SK-N-SH (cell line): ENCODE measurements at regions not wholly inside any gene's neighbourhood (a gene's known extent, or its start where the extent isn't known, plus 50 kb on each side); places are given as distances from the start of the nearest gene placed in this dataset.

ENCODE experiments used
- CTCF ChIA-PET: fragments of 300-600, 350-600 bp; formaldehyde crosslinking; extraction: SDS; loops from one replicate; lab custom pipeline; 2021; lab: Yijun Ruan, JAX
- POLR2A ChIA-PET: fragments of 350-600 bp; sonication (Branson Sonifier 250); formaldehyde crosslinking; extraction: SDS; loops from one replicate; lab custom pipeline; 2020; ENCODE audit warnings: antibody characterized with exemption, inconsistent platforms; lab: Yijun Ruan, JAX
- DNase-seq: peaks from one replicate; pipeline ENCODE4 v3.0.0; 2012
- H2AFZ ChIP-seq: fragments of 200-600 bp; sonication (generic); 2 replicates; pipeline ENCODE4 v1.8.1; 2016; ENCODE audit warnings: antibody characterized with exemption, mild to moderate bottlenecking, low read depth
- H3F3A ChIP-seq: fragments of 200-600 bp; sonication (generic); replicated peaks from 2 replicates; pipeline ENCODE3; 2016; ENCODE audit warnings: antibody characterized with exemption, mild to moderate bottlenecking; ENCODE audit not compliant: insufficient read depth
- H3K27ac ChIP-seq, 2 experiments: fragments of 200-500 bp in 1 of 2; fragments of 200-600 bp in 1 of 2; sonication (Bioruptor generic) in 1 of 2; sonication (generic), shearing (Covaris generic) in 1 of 2; 2 replicates each; pipeline versions ENCODE4 v1.5.1 to v1.6.1; 2014 to 2016; ENCODE audit warnings: low read depth in 2 of 2, inconsistent platforms in 1 of 2, low read length in 1 of 2, mild to moderate bottlenecking in 1 of 2, mixed read lengths in 1 of 2
- H3K27me3 ChIP-seq: fragments of 200-600 bp; sonication (generic), shearing (Covaris generic); 2 replicates; pipeline ENCODE4 v1.6.1; 2016; ENCODE audit warnings: mixed run types; ENCODE audit not compliant: insufficient read depth
- H3K36me3 ChIP-seq, 2 experiments: fragments of 200-500 bp in 1 of 2; fragments of 200-600 bp in 1 of 2; sonication (Bioruptor generic) in 1 of 2; sonication (generic) in 1 of 2; replicated peaks in 1 of 2; 2 replicates each; pipeline versions ENCODE3 to v1.5.1; 2014 to 2016; ENCODE audit warnings: low read length in 1 of 2, mild to moderate bottlenecking in 1 of 2; ENCODE audit not compliant: insufficient read depth in 2 of 2, control insufficient read depth in 1 of 2
- H3K4me1 ChIP-seq, 2 experiments: fragments of 200-500 bp in 1 of 2; fragments of 200-600 bp in 1 of 2; sonication (Bioruptor generic) in 1 of 2; sonication (generic), shearing (Covaris generic) in 1 of 2; 2 replicates each; pipeline versions ENCODE4 v1.5.1 to v1.6.1; 2014 to 2016; ENCODE audit warnings: low read depth in 1 of 2, low read length in 1 of 2, mixed run types in 1 of 2; ENCODE audit not compliant: insufficient read depth in 2 of 2, control insufficient read depth in 1 of 2
- H3K4me2 ChIP-seq: fragments of 200-600 bp; sonication (generic), shearing (Covaris generic); 2 replicates; pipeline ENCODE4 v1.6.1; 2017; ENCODE audit warnings: mixed run types
- H3K4me3 ChIP-seq, 2 experiments: fragments of 200-500 bp in 1 of 2; fragments of 200-600 bp in 1 of 2; sonication (Bioruptor generic) in 1 of 2; sonication (generic), shearing (Covaris generic) in 1 of 2; 2 replicates each; pipeline versions ENCODE4 v1.5.1 to v1.8.1; 2014 to 2016; ENCODE audit warnings: low read depth in 2 of 2, inconsistent platforms in 1 of 2, low read length in 1 of 2, mild to moderate bottlenecking in 1 of 2, mixed read lengths in 1 of 2, moderate library complexity in 1 of 2
- H3K79me2 ChIP-seq: fragments of 200-600 bp; sonication (generic); 2 replicates; pipeline ENCODE4 v1.8.1; 2017; ENCODE audit warnings: mild to moderate bottlenecking; ENCODE audit not compliant: insufficient read depth
- H3K9ac ChIP-seq: fragments of 200-600 bp; sonication (generic); 2 replicates; pipeline ENCODE4 v1.6.1; 2017; ENCODE audit warnings: mixed run types
- H3K9me2 ChIP-seq: fragments of 200-600 bp; sonication (generic); 2 replicates; pipeline ENCODE4 v1.6.1; 2017; ENCODE audit warnings: mixed run types
- H3K9me3 ChIP-seq: fragments of 200-600 bp; sonication (generic); 2 replicates; pipeline ENCODE4 v1.6.1; 2017; ENCODE audit warnings: mixed run types, mild to moderate bottlenecking, moderate library complexity
- H4K20me1 ChIP-seq: fragments of 200-600 bp; sonication (generic); 2 replicates; pipeline ENCODE4 v1.6.1; 2017; ENCODE audit warnings: mild to moderate bottlenecking, mixed run types; ENCODE audit not compliant: insufficient read depth
- EP300 ChIP-seq, 2 experiments: IDR thresholded peaks; 2 replicates each; pipeline versions ENCODE4 v1.4.0 to v1.6.1; 2012; ENCODE audit warnings: borderline replicate concordance in 1 of 2, low read depth in 1 of 2, low read length in 1 of 2
- FOXJ3 ChIP-seq: sonication (generic); formaldehyde crosslinking; IDR thresholded peaks from 2 replicates; pipeline ENCODE4 v1.5.1; 2020; ENCODE audit warnings: mild to moderate bottlenecking, missing genetic modification reagents
- FOXM1 ChIP-seq: IDR thresholded peaks from 2 replicates; pipeline ENCODE4 v1.4.0; 2012; ENCODE audit warnings: low read depth, mild to moderate bottlenecking
- GATA2 ChIP-seq: sonication (generic); formaldehyde crosslinking; IDR thresholded peaks from 2 replicates; pipeline ENCODE4 v1.5.0; 2020; ENCODE audit warnings: mild to moderate bottlenecking, missing genetic modification reagents
- IRF3 ChIP-seq: fragments of 150-350 bp; IDR thresholded peaks from 2 replicates; pipeline ENCODE4 v1.6.1; 2016; ENCODE audit warnings: mild to moderate bottlenecking, low read depth, low read length
- MAX ChIP-seq: IDR thresholded peaks from 2 replicates; pipeline ENCODE4 v1.4.0; 2012; ENCODE audit warnings: low read depth
- RCOR1 ChIP-seq: fragments of 150-350 bp; IDR thresholded peaks from 2 replicates; pipeline ENCODE4 v1.6.1; 2017; ENCODE audit warnings: antibody characterized with exemption, low read length
- RFX5 ChIP-seq: IDR thresholded peaks from 2 replicates; pipeline ENCODE4 v1.6.1; 2012; ENCODE audit warnings: mild to moderate bottlenecking, improper control_type of control experiment, low read length
- RXRA ChIP-seq: IDR thresholded peaks from 2 replicates; pipeline ENCODE4 v1.4.0; 2012; ENCODE audit warnings: low read depth, mild to moderate bottlenecking, borderline replicate concordance
- TEAD4 ChIP-seq: IDR thresholded peaks from 2 replicates; pipeline ENCODE4 v1.4.0; 2012; ENCODE audit warnings: mild to moderate bottlenecking, borderline replicate concordance; ENCODE audit not compliant: insufficient read depth
- YY1 ChIP-seq: IDR thresholded peaks from 2 replicates; pipeline ENCODE4 v1.4.0; 2012; ENCODE audit warnings: low read depth, mild to moderate bottlenecking
- ZBTB33 ChIP-seq: IDR thresholded peaks from 2 replicates; pipeline ENCODE4 v1.4.0; 2012; ENCODE audit warnings: low read depth, borderline replicate concordance
- WGBS: methylation state at CpG from one replicate; pipeline ENCODE4 v1.1.6; 2017; ENCODE audit warnings: low lambda C conversion rate; 5-methylcytosine and 5-hydroxymethylcytosine counted together

GRCh38 chr3:103918336-103918735 is 1448.4 kb upstream of the ALCAM start:
- no peaks in the 10 kb centered on the region for H3F3A ChIP-seq
- H3K4me3 ChIP-seq: no peak overlapping the region
- H2AFZ ChIP-seq: 0 out of 2 replicates have a peak overlapping the region, but pooled peaks have one; percentile 14
- CTCF ChIA-PET: no interaction called here
- no peaks in the 10 kb centered on the region for H3K9me3 ChIP-seq
- H3K36me3 ChIP-seq: no peaks in the 10 kb centered on the region
- H3K9me2 ChIP-seq: no peaks in the 10 kb centered on the region
- POLR2A ChIA-PET: no interaction called here
- no peak for DNase-seq
- no peaks in the 10 kb centered on the region for H3K79me2 ChIP-seq
- H3K27ac ChIP-seq: no peak overlapping the region; a peak in 1 of 4 replicates
- H4K20me1 ChIP-seq: no peaks in the 10 kb centered on the region
- no peak overlapping the region for H3K9ac ChIP-seq
- no peaks in the 10 kb centered on the region for H3K4me1 ChIP-seq
- no peaks in the 10 kb centered on the region for H3K27me3 ChIP-seq
- no peak for TF ChIP-seq FOXJ3 (CRISPR knock-in tag)
- H3K4me2 ChIP-seq: no peak overlapping the region

- Histone ChIP-seq H3K9me3 (no peaks in the 10 kb centered on the region), H2AFZ (no peak overlapping the region), H3F3A (no peaks in the 10 kb centered on the region), H3K79me2 (no peaks in the 10 kb centered on the region), H4K20me1 (no peaks in the 10 kb centered on the region), H3K4me3 (no peak overlapping the region), H3K4me1 (no peaks in the 10 kb centered on the region), H3K27me3 (no peaks in the 10 kb centered on the region), H3K4me2 (no peak overlapping the region), H3K36me3 (no peaks in the 10 kb centered on the region), H3K27ac (no peak overlapping the region), H3K9me2 (no peaks in the 10 kb centered on the region), H3K9ac (no peak overlapping the region)
- 53% methylated on average over 3 of the region's 3 CpGs for WGBS
- POLR2A ChIA-PET: no interaction called here
- no peak for DNase-seq
- TF ChIP-seq RCOR1 (no peak), MAX (no peak), RFX5 (no peak), EP300 (IDR thresholded peaks at IDR 0.05; ENCODE audit: borderline replicate concordance in 1 of 2, low read depth in 1 of 2, low read length in 1 of 2) (no peak), GATA2 (no peak), TEAD4 (no peak), FOXM1 (no peak), ZBTB33 (no peak)
- CTCF ChIA-PET: no interaction called here
Observed at GRCh38 chr3:103919327-103919726, 1447.4 kb upstream of the ALCAM start.

- Histone ChIP-seq H3K9me3 (no peaks in the 10 kb centered on the region), H2AFZ (no peak overlapping the region), H3K27me3 (no peaks in the 10 kb centered on the region), H3K4me3 (no peak overlapping the region), H4K20me1 (no peaks in the 10 kb centered on the region), H3K79me2 (no peaks in the 10 kb centered on the region), H3K9ac (no peak overlapping the region), H3K4me1 (no peaks in the 10 kb centered on the region), H3F3A (no peaks in the 10 kb centered on the region), H3K36me3 (no peaks in the 10 kb centered on the region), H3K27ac (no peak overlapping the region), H3K9me2 (no peaks in the 10 kb centered on the region), H3K4me2 (no peak overlapping the region)
- CTCF ChIA-PET: no interaction called here
- DNase-seq: no peak
- POLR2A ChIA-PET: no interaction called here
- TF ChIP-seq MAX (no peak), RXRA (no peak), YY1 (no peak), ZBTB33 (no peak), FOXM1 (no peak), IRF3 (no peak)
Observed at GRCh38 chr3:103923907-103924306, 1442.8 kb upstream of the ALCAM start.
